HG02852 (cell line): ENCODE measurements at regions not wholly inside any gene's neighbourhood (a gene's known extent, or its start where the extent isn't known, plus 50 kb on each side); places are given as distances from the start of the nearest gene placed in this dataset.

ENCODE experiments used
- ATAC-seq: cut with Tn5 transposase; IDR thresholded peaks from one replicate; pipeline ENCODE4 v1.9.1; 2021; ENCODE audit warnings: mild to moderate bottlenecking, moderate library complexity; ENCODE audit not compliant: unreplicated experiment

- ATAC-seq = no peak
Observed at GRCh38 chr18:24817150-24817549, 356.7 kb downstream of the HRH4 start.

GRCh38 chr18:24817587-24818371, 357.3 kb downstream of the HRH4 start:
- ATAC-seq = no peak

- ATAC-seq = no peak
Observed at GRCh38 chr18:24818441-24818840, 358.0 kb downstream of the HRH4 start.

GRCh38 chr18:24819141-24819890, 358.9 kb downstream of the HRH4 start:
- ATAC-seq = no peak

- ATAC-seq = no peak
Observed at GRCh38 chr18:24825397-24825796, 365.0 kb downstream of the HRH4 start.

GRCh38 chr18:24826605-24827004, 366.2 kb downstream of the HRH4 start:
- ATAC-seq = no peak

- no peak for ATAC-seq
Observed at GRCh38 chr18:24827501-24827900, 367.1 kb downstream of the HRH4 start.

GRCh38 chr18:24831081-24831480, 370.6 kb downstream of the HRH4 start:
- no peak for ATAC-seq

GRCh38 chr18:24831871-24832665, 371.6 kb downstream of the HRH4 start:
- no peak for ATAC-seq

- no peak for ATAC-seq
Observed at GRCh38 chr18:24835751-24836150, 375.3 kb downstream of the HRH4 start.

- ATAC-seq = no peak
Observed at GRCh38 chr18:24837066-24837465, 376.6 kb downstream of the HRH4 start.

GRCh38 chr18:24840051-24840450, 379.6 kb downstream of the HRH4 start:
- ATAC-seq = no peak

- ATAC-seq = no peak
Observed at GRCh38 chr18:24840640-24841039, 380.2 kb downstream of the HRH4 start.

- ATAC-seq = no peak
Observed at GRCh38 chr18:24841536-24841935, 381.1 kb downstream of the HRH4 start.

- ATAC-seq = no peak
Observed at GRCh38 chr18:24843123-24843522, 382.7 kb downstream of the HRH4 start.

GRCh38 chr18:24846138-24846537, 385.7 kb downstream of the HRH4 start:
- no peak for ATAC-seq

- no peak for ATAC-seq
Observed at GRCh38 chr18:24850532-24850931, 390.1 kb downstream of the HRH4 start.

GRCh38 chr18:24853076-24853475, 392.6 kb downstream of the HRH4 start:
- no peak for ATAC-seq

GRCh38 chr18:24860978-24861680, 400.7 kb downstream of the HRH4 start:
- ATAC-seq = no peak

- no peak for ATAC-seq
Observed at GRCh38 chr18:24862201-24862816, 401.9 kb downstream of the HRH4 start.
